ENCODE measurements at regions not wholly inside any gene's neighbourhood (a gene's known extent, or its start where the extent isn't known, plus 50 kb on each side); places are given as distances from the start of the nearest gene placed in this dataset.

DNA sequence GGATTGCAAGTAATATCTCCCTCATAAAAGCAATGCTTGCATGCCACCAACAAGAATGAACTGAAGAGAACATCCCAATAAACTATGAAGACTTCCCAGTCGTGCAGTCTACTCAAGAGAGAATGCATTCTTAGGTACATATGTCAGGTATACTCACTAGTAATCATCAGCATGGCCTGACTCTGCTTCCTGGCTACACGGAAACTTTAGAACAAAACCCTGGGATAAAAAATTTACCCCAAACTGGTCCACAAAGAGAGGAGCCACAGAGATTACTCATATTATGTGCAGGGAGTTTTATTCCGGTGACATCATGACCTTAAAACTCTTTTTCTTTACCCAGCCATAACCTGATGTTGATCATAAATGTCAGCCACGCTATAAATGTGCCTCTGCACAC, 57.5 kb upstream of the PAPPA start:
- Histone ChIP-seq H3K4me1 (ENCODE audit: control insufficient read depth, insufficient read depth, low read length) (no peaks in the 10 kb centered on the region), H3K27me3 (ENCODE audit: control insufficient read depth, insufficient read depth, low read length) (no peaks in the 10 kb centered on the region), H3K27ac (ENCODE audit: low read length) (no peak overlapping the region), H3K4me3 (ENCODE audit: low read length) (no peak overlapping the region), H3K9me3 (ENCODE audit: control insufficient read depth, low read depth, low read length) (no peaks in the 10 kb centered on the region), H3K36me3 (ENCODE audit: control insufficient read depth, insufficient read depth, low read length) (no peaks in the 10 kb centered on the region)
- no peak for DNase-seq
- no CpG with 5 or more reads among the region's 4 CpGs for WGBS (ENCODE audit: insufficient coverage, low lambda C conversion rate)

DNA sequence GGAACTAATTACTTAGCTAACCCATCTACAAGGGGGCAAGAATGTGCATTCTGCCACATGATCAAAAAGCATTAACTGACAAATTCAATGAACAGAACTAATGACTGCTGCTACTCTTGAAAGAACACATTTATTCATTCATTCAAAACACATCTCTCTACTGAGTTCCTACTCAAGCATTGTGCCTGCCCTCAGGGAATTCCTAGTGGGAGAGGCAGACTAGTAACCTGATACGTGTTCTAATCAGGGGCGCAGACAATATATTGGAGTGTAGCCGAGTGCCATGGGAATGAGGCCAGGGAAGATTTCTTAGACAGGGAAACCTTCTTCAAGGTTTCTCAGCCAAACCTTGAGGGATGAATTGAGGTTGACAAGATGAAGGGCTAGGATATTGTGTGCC, 56.7 kb upstream of the PAPPA start:
- WGBS (ENCODE audit: insufficient coverage, low lambda C conversion rate): no CpG with 5 or more reads among the region's 3 CpGs
- no peak overlapping the region for H3K27ac ChIP-seq (ENCODE audit: low read length)
- H3K36me3 ChIP-seq (ENCODE audit: control insufficient read depth, insufficient read depth, low read length): no peaks in the 10 kb centered on the region
- no peaks in the 10 kb centered on the region for H3K27me3 ChIP-seq (ENCODE audit: control insufficient read depth, insufficient read depth, low read length)
- no peak for DNase-seq
- no peak overlapping the region for H3K4me3 ChIP-seq (ENCODE audit: low read length)
- no peaks in the 10 kb centered on the region for H3K9me3 ChIP-seq (ENCODE audit: control insufficient read depth, low read depth, low read length)
- no peaks in the 10 kb centered on the region for H3K4me1 ChIP-seq (ENCODE audit: control insufficient read depth, insufficient read depth, low read length)

DNA sequence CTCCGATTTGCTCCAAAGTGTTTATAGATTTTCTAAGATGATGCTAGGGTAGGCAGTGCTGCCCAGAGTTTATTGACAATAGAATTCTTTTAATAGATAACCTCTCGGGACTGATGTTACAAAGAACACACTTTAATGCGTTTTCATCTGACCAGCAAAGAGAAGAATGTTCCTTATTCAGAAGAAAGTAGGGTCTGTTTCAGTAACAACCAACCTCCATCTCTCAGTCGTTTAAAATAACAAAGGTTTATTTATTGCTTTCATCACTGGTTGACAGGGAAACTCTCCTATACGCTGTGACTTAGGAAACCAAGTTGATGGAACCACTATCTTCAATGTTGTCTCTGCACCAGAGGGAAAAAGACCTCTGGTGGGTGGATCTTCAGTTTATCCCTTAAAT, 55.1 kb upstream of the PAPPA start:
- no peak for DNase-seq
- WGBS (ENCODE audit: insufficient coverage, low lambda C conversion rate): 67% methylated on average over 3 of the region's 5 CpGs
- Histone ChIP-seq H3K27ac (ENCODE audit: low read length) (no peak overlapping the region), H3K27me3 (ENCODE audit: control insufficient read depth, insufficient read depth, low read length) (no peaks in the 10 kb centered on the region), H3K9me3 (ENCODE audit: control insufficient read depth, low read depth, low read length) (no peaks in the 10 kb centered on the region), H3K4me3 (ENCODE audit: low read length) (no peak overlapping the region), H3K36me3 (ENCODE audit: control insufficient read depth, insufficient read depth, low read length) (no peaks in the 10 kb centered on the region), H3K4me1 (ENCODE audit: control insufficient read depth, insufficient read depth, low read length) (no peaks in the 10 kb centered on the region)

DNA sequence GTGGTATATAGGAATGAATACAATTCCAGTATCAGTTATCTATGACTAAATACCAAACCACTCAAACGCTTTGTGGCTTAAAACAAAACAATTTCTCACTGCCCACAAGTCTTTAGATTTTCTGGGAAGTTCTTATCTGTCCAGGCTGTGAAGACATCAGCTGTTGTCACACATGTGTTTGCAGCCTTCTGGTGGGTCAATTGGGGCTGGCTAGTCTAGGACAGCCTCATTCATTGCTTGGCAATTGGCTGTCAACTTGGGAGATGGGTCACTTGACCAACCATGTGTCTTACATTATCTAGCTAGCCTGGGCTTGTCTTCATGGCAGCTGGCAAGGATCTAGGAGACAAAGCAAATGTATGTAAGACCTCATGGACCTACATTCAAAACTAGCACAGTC, 53.8 kb upstream of the PAPPA start:
- WGBS (ENCODE audit: insufficient coverage, low lambda C conversion rate): no CpG with 5 or more reads among the region's 1 CpG
- Histone ChIP-seq H3K27me3 (ENCODE audit: control insufficient read depth, insufficient read depth, low read length) (no peaks in the 10 kb centered on the region), H3K9me3 (ENCODE audit: control insufficient read depth, low read depth, low read length) (no peaks in the 10 kb centered on the region), H3K4me3 (ENCODE audit: low read length) (no peak overlapping the region), H3K27ac (ENCODE audit: low read length) (no peak overlapping the region), H3K4me1 (ENCODE audit: control insufficient read depth, insufficient read depth, low read length) (no peaks in the 10 kb centered on the region), H3K36me3 (ENCODE audit: control insufficient read depth, insufficient read depth, low read length) (no peaks in the 10 kb centered on the region)
- no peak for DNase-seq

DNA sequence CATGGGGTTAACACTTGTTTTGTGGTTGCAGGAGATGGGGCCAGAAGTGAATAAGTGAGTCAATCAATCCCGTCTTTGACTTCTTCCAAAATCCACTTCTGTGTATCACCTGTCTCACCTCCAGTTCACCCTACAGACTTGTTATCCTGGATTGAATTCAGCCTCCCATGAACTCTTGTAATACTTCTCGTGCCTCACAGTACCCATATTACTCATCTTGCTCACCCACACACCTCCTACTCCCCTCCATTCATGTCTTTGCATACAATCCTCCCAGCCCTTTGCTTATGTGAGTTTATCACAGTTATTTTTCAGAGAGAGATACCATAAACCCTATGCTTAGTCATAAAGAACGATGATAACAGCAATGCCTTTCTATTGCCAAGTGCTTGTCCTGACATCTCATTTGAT, 52.9 kb upstream of the PAPPA start:
- Histone ChIP-seq H3K9me3 (ENCODE audit: control insufficient read depth, low read depth, low read length) (no peaks in the 10 kb centered on the region), H3K27me3 (ENCODE audit: control insufficient read depth, insufficient read depth, low read length) (no peaks in the 10 kb centered on the region), H3K4me1 (ENCODE audit: control insufficient read depth, insufficient read depth, low read length) (no peaks in the 10 kb centered on the region), H3K36me3 (ENCODE audit: control insufficient read depth, insufficient read depth, low read length) (no peaks in the 10 kb centered on the region), H3K27ac (ENCODE audit: low read length) (no peak overlapping the region), H3K4me3 (ENCODE audit: low read length) (no peak overlapping the region)
- DNase-seq: no peak
- WGBS (ENCODE audit: insufficient coverage, low lambda C conversion rate): no CpG with 5 or more reads among the region's 3 CpGs

DNA sequence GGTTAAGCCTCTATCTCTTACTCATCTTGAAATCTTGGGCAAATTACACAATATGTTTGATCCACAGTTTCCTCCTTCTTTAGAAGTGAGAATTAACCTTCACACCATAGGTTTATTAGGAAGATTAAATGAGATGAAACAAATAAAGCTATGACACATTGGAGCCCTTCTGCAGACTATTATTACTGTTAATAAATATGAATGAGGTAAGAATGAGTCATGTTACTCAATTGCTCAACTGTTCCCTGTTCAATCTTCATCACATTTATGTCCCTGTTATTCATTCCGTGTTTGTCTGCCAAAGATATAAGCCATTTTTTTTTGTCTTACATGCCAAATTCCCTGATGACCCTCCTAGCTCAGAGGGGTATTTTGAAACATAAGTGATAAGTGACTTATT, 52.1 kb upstream of the PAPPA start:
- Histone ChIP-seq H3K4me3 (ENCODE audit: low read length) (no peak overlapping the region), H3K36me3 (ENCODE audit: control insufficient read depth, insufficient read depth, low read length) (no peaks in the 10 kb centered on the region), H3K9me3 (ENCODE audit: control insufficient read depth, low read depth, low read length) (no peaks in the 10 kb centered on the region), H3K27ac (ENCODE audit: low read length) (no peak overlapping the region), H3K27me3 (ENCODE audit: control insufficient read depth, insufficient read depth, low read length) (no peaks in the 10 kb centered on the region), H3K4me1 (ENCODE audit: control insufficient read depth, insufficient read depth, low read length) (no peaks in the 10 kb centered on the region)
- DNase-seq: no peak
- no CpG with 5 or more reads among the region's 1 CpG for WGBS (ENCODE audit: insufficient coverage, low lambda C conversion rate)

DNA sequence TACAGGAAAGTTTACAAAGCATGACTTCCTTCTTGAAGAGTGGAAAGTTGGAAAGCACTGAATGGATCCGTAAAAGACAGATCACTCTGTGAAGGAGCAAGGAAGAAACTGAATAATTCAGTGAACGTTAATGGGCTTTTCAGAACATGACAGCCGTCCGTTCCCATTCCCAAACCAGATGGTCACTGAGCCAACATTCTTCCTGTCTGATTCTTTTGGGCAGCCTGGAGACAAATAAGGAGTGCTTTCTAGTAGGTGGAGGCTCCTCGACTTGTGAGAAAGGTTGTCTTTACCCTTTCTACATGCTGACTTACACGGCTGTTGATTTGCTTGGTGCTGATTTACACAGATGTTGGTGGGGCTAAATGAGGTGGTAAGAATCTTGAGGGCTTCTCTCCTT, 51.0 kb upstream of the PAPPA start:
- no peak overlapping the region for H3K27ac ChIP-seq (ENCODE audit: low read length)
- WGBS (ENCODE audit: insufficient coverage, low lambda C conversion rate): 100% methylated on average over 1 of the region's 6 CpGs
- no peaks in the 10 kb centered on the region for H3K4me1 ChIP-seq (ENCODE audit: control insufficient read depth, insufficient read depth, low read length)
- H3K9me3 ChIP-seq (ENCODE audit: control insufficient read depth, low read depth, low read length): no peaks in the 10 kb centered on the region
- no peaks in the 10 kb centered on the region for H3K27me3 ChIP-seq (ENCODE audit: control insufficient read depth, insufficient read depth, low read length)
- H3K4me3 ChIP-seq (ENCODE audit: low read length): no peak overlapping the region
- no peaks in the 10 kb centered on the region for H3K36me3 ChIP-seq (ENCODE audit: control insufficient read depth, insufficient read depth, low read length)
- DNase-seq: no peak

All from large intestine (tissue), 3 donors.